Vagina (tissue), 2 donors: ENCODE measurements at regions not wholly inside any gene's neighbourhood (a gene's known extent, or its start where the extent isn't known, plus 50 kb on each side); places are given as distances from the start of the nearest gene placed in this dataset.

ENCODE experiments used
- CTCF ChIP-seq, 3 experiments: fragments of 450-650 bp in 2 of 3; fragments of 200-600 bp in 1 of 3; sonication (generic) in 1 of 3; IDR thresholded peaks; one replicate each; pipeline ENCODE4 v1.5.1; 2017 to 2019; ENCODE audit warnings: antibody characterized with exemption in 3 of 3, mild to moderate bottlenecking in 2 of 3, moderate library complexity in 2 of 3
- POLR2A ChIP-seq, 2 donors: fragments of 450-650 bp; IDR thresholded peaks; one replicate each; pipeline ENCODE4 v1.6.1; 2017; ENCODE audit warnings: antibody characterized with exemption in 2 of 2, mild to moderate bottlenecking in 2 of 2, moderate library complexity in 2 of 2
- POLR2AphosphoS5 ChIP-seq, 2 donors: sonication (generic); formaldehyde crosslinking; IDR thresholded peaks; one replicate each; pipeline ENCODE4 v1.9.0; 2017; ENCODE audit warnings: antibody characterized with exemption in 2 of 2, mild to moderate bottlenecking in 2 of 2, low read depth in 1 of 2; ENCODE audit not compliant: insufficient read depth in 1 of 2

GRCh38 chr13:84933797-84934196, 865.4 kb downstream of the SLITRK6 start:
- TF ChIP-seq CTCF (IDR thresholded peaks at IDR 0.05) (no peak), POLR2A (IDR thresholded peaks at IDR 0.05) (no peak), POLR2AphosphoS5 (IDR thresholded peaks at IDR 0.05; ENCODE audit: insufficient read depth in 1 of 2, low read depth in 1 of 2) (no peak)
